Activated CD4-positive, alpha-beta memory T cell treated with anti-CD3 and anti-CD28 coated beads, Interleukin-2, amount 10 ng/mL, durations not matched to agents 7 days and 5 days (primary cell): ENCODE measurements at regions not wholly inside any gene's neighbourhood (a gene's known extent, or its start where the extent isn't known, plus 50 kb on each side); places are given as distances from the start of the nearest gene placed in this dataset.

ENCODE experiments used
- CTCF ChIA-PET: fragments of 350-600 bp; sonication (Branson Sonifier 250); formaldehyde crosslinking; loops from one replicate; lab custom pipeline; 2021; ENCODE audit warnings: antibody characterized with exemption, inconsistent platforms; lab: Charles Lee
- POLR2A ChIA-PET: fragments of 350-600 bp; sonication (Branson Sonifier 250); formaldehyde crosslinking; loops from one replicate; lab custom pipeline; 2021; ENCODE audit warnings: antibody characterized with exemption; lab: Charles Lee
- DNase-seq: peaks from one replicate; pipeline ENCODE4 v3.0.0-alpha.2; 2020
- H3K27ac Mint-ChIP-seq: one replicate; pipeline ENCODE4 v1.8.0; 2021; ENCODE audit warnings: mild to moderate bottlenecking, mixed read lengths
- H3K27me3 Mint-ChIP-seq: one replicate; pipeline ENCODE4 v1.8.0; 2021; ENCODE audit warnings: mixed read lengths
- H3K36me3 Mint-ChIP-seq: one replicate; pipeline ENCODE4 v1.8.0; 2021; ENCODE audit warnings: low read depth, mixed read lengths
- H3K4me1 Mint-ChIP-seq: one replicate; pipeline ENCODE4 v1.8.0; 2021; ENCODE audit warnings: mixed read lengths
- H3K4me3 Mint-ChIP-seq: one replicate; pipeline ENCODE4 v1.8.0; 2021; ENCODE audit warnings: mild to moderate bottlenecking, mixed read lengths
- H3K9me3 Mint-ChIP-seq: one replicate; pipeline ENCODE4 v1.8.0; 2021; ENCODE audit warnings: mixed read lengths

DNA sequence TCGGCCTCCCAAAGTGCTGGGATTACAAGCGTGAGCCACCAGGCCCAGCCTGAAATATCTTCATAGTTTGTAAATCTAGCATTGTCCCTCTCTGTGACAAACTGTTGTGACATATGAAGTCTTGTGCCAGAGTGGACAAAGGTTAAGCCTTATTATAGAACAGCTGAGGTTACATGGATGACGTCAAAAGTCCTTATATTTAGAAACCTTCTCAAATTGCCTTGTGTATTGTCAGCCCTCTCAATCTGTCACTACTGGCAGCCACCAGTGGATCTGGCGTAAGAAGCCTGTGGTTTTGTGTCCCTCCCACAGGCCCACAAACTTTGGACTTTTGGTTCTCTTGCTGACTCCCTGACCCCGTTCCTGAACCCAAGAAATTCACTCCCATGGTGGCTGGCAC, 79.4 kb upstream of the CCDC112 start:
- Mint-ChIP-seq H3K9me3 (no peaks in the 10 kb centered on the region), H3K27me3 (no peaks in the 10 kb centered on the region), H3K27ac (no peak overlapping the region), H3K4me1 (peaks cover 33% of the 10 kb centered on the region), H3K4me3 (no peak overlapping the region), H3K36me3 (no peaks in the 10 kb centered on the region)
- ChIA-PET POLR2A (no interaction called here), CTCF (interaction anchor here (0.7 kb wide), 1 partner anchor 198 kb away, joined by 3 read pairs; no protein-coding TSS in a partner anchor)
- DNase-seq, result no peak

GRCh38 chr5:115374057-115374775, 77.8 kb upstream of the CCDC112 start:
- Mint-ChIP-seq H3K27me3 (no peaks in the 10 kb centered on the region), H3K27ac (no peak overlapping the region), H3K9me3 (no peaks in the 10 kb centered on the region), H3K36me3 (no peaks in the 10 kb centered on the region), H3K4me1 (peaks cover 24% of the 10 kb centered on the region), H3K4me3 (no peak overlapping the region)
- POLR2A ChIA-PET, result interaction anchor here (0.9 kb wide), 1 partner anchor 171 kb away, joined by 3 read pairs; the partner anchor contains the start of gene FEM1C
- CTCF ChIA-PET, result interaction anchor here (1.5 kb wide), 1 partner anchor 65 kb away, joined by 3 read pairs; no protein-coding TSS in a partner anchor
- no peak for DNase-seq

DNA sequence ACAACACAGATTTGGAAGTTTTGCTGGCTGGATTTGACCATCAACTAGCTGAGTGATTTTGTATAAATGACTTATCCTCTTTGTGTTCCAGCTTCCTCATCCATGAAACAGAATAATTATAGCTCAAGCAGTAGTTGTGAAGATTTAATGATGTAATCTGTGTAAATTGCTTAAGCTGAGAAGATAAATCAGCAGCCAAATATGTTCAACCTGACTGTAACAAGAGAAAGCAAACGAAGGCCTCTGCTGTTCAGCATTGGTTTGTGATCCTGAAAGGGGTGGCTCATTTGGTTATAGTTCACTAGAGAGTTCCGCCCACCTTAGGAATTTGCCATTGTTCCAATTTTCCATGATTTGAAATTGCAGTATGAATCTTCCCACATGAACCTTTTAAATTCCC, 75.7 kb upstream of the CCDC112 start:
- peaks cover 3% of the 10 kb centered on the region for H3K4me1 Mint-ChIP-seq
- H3K36me3 Mint-ChIP-seq, result no peaks in the 10 kb centered on the region
- DNase-seq, result no peak
- no peaks in the 10 kb centered on the region for H3K9me3 Mint-ChIP-seq
- H3K27me3 Mint-ChIP-seq, result no peaks in the 10 kb centered on the region
- ChIA-PET POLR2A (no interaction called here), CTCF (no interaction called here)
- no peak overlapping the region for H3K4me3 Mint-ChIP-seq
- H3K27ac Mint-ChIP-seq, result no peak overlapping the region

GRCh38 chr5:115369430-115370144, 73.1 kb upstream of the CCDC112 start:
- CTCF ChIA-PET, result interaction anchor here (1.4 kb wide), 1 partner anchor 12 kb away, joined by 3 read pairs; no protein-coding TSS in a partner anchor
- Mint-ChIP-seq H3K27ac (no peak overlapping the region), H3K4me1 (peaks cover 2% of the 10 kb centered on the region), H3K27me3 (no peaks in the 10 kb centered on the region), H3K4me3 (no peak overlapping the region), H3K36me3 (no peaks in the 10 kb centered on the region), H3K9me3 (no peaks in the 10 kb centered on the region)
- no peak for DNase-seq
- POLR2A ChIA-PET, result no interaction called here

DNA sequence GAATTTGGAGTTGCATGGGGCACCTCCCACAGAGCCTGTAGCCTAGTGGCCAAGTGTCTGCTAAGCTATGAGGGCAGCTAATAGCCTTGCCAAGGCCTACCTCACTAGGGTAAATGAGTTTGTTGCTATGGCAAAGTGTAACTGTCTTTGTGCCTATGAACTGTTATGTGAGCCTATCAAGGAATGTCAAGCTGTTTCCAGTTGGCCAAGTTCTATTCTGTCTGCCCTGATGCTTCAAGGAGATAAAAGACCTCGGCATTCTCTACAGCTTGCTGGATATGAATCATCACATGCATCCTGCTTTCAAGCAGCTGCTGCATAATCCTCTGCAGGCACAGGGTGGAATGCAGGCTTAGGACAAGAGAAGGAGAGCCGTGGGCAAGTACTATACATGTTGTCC, 69.8 kb upstream of the CCDC112 start:
- DNase-seq, result no peak
- H3K9me3 Mint-ChIP-seq, result no peaks in the 10 kb centered on the region

DNA sequence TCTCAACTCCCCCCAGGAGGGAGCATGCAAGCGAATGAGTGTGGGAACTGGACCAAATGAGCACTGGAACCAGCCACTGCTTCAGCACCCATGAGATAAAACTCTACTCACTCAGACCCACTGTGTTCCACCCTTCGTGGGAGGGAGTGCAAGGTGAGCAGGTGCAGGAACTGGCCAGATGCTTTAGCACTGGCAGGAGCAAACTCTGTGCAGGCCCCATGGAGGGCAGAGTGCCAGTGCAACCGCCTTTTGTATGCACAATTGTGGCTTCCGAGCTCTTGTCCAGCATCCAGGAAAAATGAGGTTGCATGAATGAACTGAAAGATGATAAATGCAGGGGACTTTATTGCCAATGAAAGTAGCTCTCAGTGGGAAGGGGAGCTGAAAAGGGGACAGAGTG, 67.4 kb upstream of the CCDC112 start:
- no peaks in the 10 kb centered on the region for H3K9me3 Mint-ChIP-seq
- no peak for DNase-seq
- H3K4me1 Mint-ChIP-seq, result peaks cover 2% of the 10 kb centered on the region
- ChIA-PET CTCF (no interaction called here), POLR2A (no interaction called here)
- peaks cover 3% of the 10 kb centered on the region for H3K27me3 Mint-ChIP-seq
- H3K4me3 Mint-ChIP-seq, result no peak overlapping the region
- H3K27ac Mint-ChIP-seq, result no peak overlapping the region
- no peaks in the 10 kb centered on the region for H3K36me3 Mint-ChIP-seq

More for the DNA sequence above, 69.8 kb upstream of the CCDC112 start:
- CTCF ChIA-PET, result no interaction called here
- POLR2A ChIA-PET, result no interaction called here
- Mint-ChIP-seq H3K27ac (no peak overlapping the region), H3K4me3 (no peak overlapping the region), H3K27me3 (peaks cover 3% of the 10 kb centered on the region), H3K36me3 (no peaks in the 10 kb centered on the region), H3K4me1 (peaks cover 2% of the 10 kb centered on the region)

GRCh38 chr5:115360046-115360685, 63.7 kb upstream of the CCDC112 start:
- Mint-ChIP-seq H3K27me3 (peaks cover 10% of the 10 kb centered on the region), H3K36me3 (no peaks in the 10 kb centered on the region), H3K9me3 (no peaks in the 10 kb centered on the region), H3K4me3 (no peak overlapping the region), H3K27ac (no peak overlapping the region), H3K4me1 (no peaks in the 10 kb centered on the region)
- no peak for DNase-seq
- ChIA-PET CTCF (no interaction called here), POLR2A (no interaction called here)

DNA sequence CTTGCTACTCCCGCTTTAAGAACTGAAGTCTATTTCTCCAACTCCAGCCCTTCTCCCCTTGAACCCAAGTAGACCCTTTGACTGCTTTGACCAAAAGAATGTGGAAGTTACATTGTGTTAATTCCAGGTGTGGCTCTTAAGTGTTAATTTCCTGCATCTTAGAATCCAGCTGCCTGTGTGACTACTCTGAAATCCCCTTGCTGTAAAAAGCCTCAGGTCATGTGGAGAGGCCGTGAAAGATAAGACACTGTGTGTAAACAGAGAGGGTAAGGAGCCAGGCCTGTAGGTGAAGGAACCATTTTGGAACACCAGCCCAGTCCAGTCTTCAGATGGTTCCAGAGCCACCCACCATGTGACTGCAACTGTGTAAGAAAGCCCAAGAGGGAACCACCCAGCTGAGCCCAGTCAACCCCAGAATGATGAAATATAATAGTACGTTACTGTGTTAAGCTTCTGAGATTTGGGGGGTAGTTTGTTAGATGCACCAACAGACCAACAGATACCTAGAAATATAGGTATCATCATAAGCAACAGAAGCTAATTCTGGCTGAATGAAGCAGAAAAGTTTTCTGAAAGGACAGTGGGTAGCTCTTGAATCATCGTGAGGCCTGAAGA, 59.4 kb upstream of the CCDC112 start:
- peaks cover 13% of the 10 kb centered on the region for H3K27me3 Mint-ChIP-seq
- no peak overlapping the region for H3K27ac Mint-ChIP-seq
- H3K4me1 Mint-ChIP-seq, result no peaks in the 10 kb centered on the region
- DNase-seq, result no peak
- H3K36me3 Mint-ChIP-seq, result no peaks in the 10 kb centered on the region
- H3K4me3 Mint-ChIP-seq, result no peak overlapping the region
- POLR2A ChIA-PET, result interaction anchor here (0.7 kb wide), 1 partner anchor 19 kb away, joined by 3 read pairs; no protein-coding TSS in a partner anchor
- CTCF ChIA-PET, result no interaction called here
- no peaks in the 10 kb centered on the region for H3K9me3 Mint-ChIP-seq

DNA sequence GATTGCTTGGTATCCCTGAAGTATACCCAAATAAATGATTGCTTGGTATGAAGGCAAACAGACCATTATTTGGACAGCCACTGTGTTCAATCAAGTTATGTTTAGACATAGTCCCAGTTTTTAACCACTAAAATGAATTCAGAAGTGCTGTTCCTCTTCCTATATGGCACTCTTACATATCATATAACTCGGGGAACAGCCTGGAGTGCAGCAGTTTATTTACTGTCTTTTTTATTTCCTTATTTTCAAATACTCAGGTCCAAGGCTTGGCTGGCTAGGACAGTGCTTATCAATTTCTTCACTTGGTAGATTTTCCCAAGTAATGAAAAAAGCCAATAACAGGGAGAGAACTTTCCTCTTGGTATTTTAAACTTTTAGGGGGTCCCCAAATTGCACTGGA, 58.6 kb upstream of the CCDC112 start:
- POLR2A ChIA-PET, result no interaction called here
- H3K9me3 Mint-ChIP-seq, result no peaks in the 10 kb centered on the region

DNA sequence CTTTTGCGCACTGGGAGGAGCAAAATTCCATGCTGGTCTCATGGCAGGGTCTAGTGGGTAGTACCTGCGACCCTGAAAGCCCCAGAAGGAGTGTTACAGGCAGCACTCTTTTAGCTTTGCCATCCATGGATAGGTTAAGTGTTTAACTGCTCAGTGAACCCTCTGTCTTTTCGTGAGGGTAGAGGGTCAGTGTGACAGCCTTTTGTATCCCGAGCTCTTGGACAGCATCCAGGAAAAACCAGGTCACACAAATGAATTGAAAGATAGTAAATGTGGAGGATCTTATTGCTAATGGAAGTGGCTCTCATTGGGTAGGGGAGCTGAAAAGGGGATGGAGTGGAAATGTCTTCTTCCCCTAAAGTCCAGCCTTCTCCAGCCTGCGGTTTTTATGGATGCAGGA, 57.8 kb upstream of the CCDC112 start:
- no peaks in the 10 kb centered on the region for H3K36me3 Mint-ChIP-seq
- no peak for DNase-seq
- no peak overlapping the region for H3K27ac Mint-ChIP-seq
- H3K9me3 Mint-ChIP-seq, result no peaks in the 10 kb centered on the region
- H3K4me3 Mint-ChIP-seq, result no peak overlapping the region
- peaks cover 25% of the 10 kb centered on the region for H3K27me3 Mint-ChIP-seq
- POLR2A ChIA-PET, result no interaction called here
- CTCF ChIA-PET, result no interaction called here
- peaks cover 1% of the 10 kb centered on the region for H3K4me1 Mint-ChIP-seq

More for the DNA sequence above, 58.6 kb upstream of the CCDC112 start:
- no peak overlapping the region for H3K27ac Mint-ChIP-seq
- no peaks in the 10 kb centered on the region for H3K36me3 Mint-ChIP-seq
- DNase-seq, result no peak
- no peak overlapping the region for H3K4me3 Mint-ChIP-seq
- CTCF ChIA-PET, result no interaction called here
- H3K4me1 Mint-ChIP-seq, result no peaks in the 10 kb centered on the region
- H3K27me3 Mint-ChIP-seq, result peaks cover 19% of the 10 kb centered on the region

- no peak for DNase-seq
- no peaks in the 10 kb centered on the region for H3K36me3 Mint-ChIP-seq
- ChIA-PET POLR2A (no interaction called here), CTCF (no interaction called here)
- H3K4me1 Mint-ChIP-seq, result peaks cover 1% of the 10 kb centered on the region
- no peaks in the 10 kb centered on the region for H3K9me3 Mint-ChIP-seq
- H3K27me3 Mint-ChIP-seq, result peaks cover 29% of the 10 kb centered on the region
- no peak overlapping the region for H3K27ac Mint-ChIP-seq
- no peak overlapping the region for H3K4me3 Mint-ChIP-seq
These were observed 56.1 kb upstream of the CCDC112 start for GRCh38 chr5:115352571-115352970.

GRCh38 chr5:115351356-115352195, 55.1 kb upstream of the CCDC112 start:
- H3K27me3 Mint-ChIP-seq, result peaks cover 31% of the 10 kb centered on the region
- no peaks in the 10 kb centered on the region for H3K9me3 Mint-ChIP-seq
- POLR2A ChIA-PET, result no interaction called here
- DNase-seq, result no peak
- H3K4me3 Mint-ChIP-seq, result no peak overlapping the region
- no peaks in the 10 kb centered on the region for H3K36me3 Mint-ChIP-seq
- CTCF ChIA-PET, result no interaction called here
- peaks cover 1% of the 10 kb centered on the region for H3K4me1 Mint-ChIP-seq
- H3K27ac Mint-ChIP-seq, result no peak overlapping the region
